HUES6 (cell line): ENCODE measurements at regions not wholly inside any gene's neighbourhood (a gene's known extent, or its start where the extent isn't known, plus 50 kb on each side); places are given as distances from the start of the nearest gene placed in this dataset.
"Not testable (repeated sequence)": the region's sequence is repeated elsewhere in the genome, so short reads cannot be mapped to it uniquely, and the experiment has no call there.

Source experiments
- H3K27ac ChIP-seq: 2 replicates; pipeline ENCODE4 v1.7.0; 2013; ENCODE audit warnings: low read depth, mild to moderate bottlenecking, low read length, inconsistent platforms
- H3K27me3 ChIP-seq: 2 replicates; pipeline ENCODE4 v1.6.1; 2013; ENCODE audit warnings: low read length; ENCODE audit not compliant: control insufficient read depth, insufficient read depth
- H3K36me3 ChIP-seq: 2 replicates; pipeline ENCODE4 v1.6.1; 2013; ENCODE audit warnings: low read length; ENCODE audit not compliant: control insufficient read depth, insufficient read depth
- H3K4me1 ChIP-seq: 2 replicates; pipeline ENCODE4 v1.6.1; 2013; ENCODE audit warnings: low read length; ENCODE audit not compliant: control insufficient read depth, insufficient read depth
- H3K4me3 ChIP-seq: 2 replicates; pipeline ENCODE4 v1.5.1; 2013; ENCODE audit warnings: low read depth, low read length
- H3K9ac ChIP-seq: one replicate; pipeline ENCODE4 v1.6.1; 2013; ENCODE audit warnings: mild to moderate bottlenecking, low read length
- H3K9me3 ChIP-seq: 2 replicates; pipeline ENCODE4 v1.6.1; 2013; ENCODE audit warnings: low read depth, low read length; ENCODE audit not compliant: control insufficient read depth, insufficient read depth

DNA sequence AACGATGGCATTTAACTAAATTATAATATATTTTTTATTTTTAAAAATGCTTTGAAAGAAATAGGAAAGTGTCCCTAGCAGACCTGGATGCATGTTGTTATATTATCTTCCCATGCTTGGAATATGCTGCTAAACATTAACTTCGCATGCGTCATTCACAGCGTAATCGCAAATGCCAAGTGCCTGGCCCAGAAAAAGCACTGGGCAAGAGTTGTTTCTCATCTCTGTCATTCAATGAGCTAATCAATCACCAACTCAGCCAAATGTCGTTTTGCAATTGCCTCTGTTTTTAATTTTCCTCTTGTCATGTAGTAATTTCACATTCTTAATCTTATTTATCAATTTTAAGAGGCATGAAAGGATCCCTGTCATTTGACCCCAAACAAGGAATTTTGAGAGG is 1421.9 kb downstream of the BRD1 start:
- Histone ChIP-seq H3K9me3 (no peaks in the 10 kb centered on the region), H3K4me3 (no peak overlapping the region), H3K9ac (no peak overlapping the region), H3K4me1 (no peaks in the 10 kb centered on the region), H3K27me3 (no peaks in the 10 kb centered on the region), H3K36me3 (no peaks in the 10 kb centered on the region), H3K27ac (no peak overlapping the region)

DNA sequence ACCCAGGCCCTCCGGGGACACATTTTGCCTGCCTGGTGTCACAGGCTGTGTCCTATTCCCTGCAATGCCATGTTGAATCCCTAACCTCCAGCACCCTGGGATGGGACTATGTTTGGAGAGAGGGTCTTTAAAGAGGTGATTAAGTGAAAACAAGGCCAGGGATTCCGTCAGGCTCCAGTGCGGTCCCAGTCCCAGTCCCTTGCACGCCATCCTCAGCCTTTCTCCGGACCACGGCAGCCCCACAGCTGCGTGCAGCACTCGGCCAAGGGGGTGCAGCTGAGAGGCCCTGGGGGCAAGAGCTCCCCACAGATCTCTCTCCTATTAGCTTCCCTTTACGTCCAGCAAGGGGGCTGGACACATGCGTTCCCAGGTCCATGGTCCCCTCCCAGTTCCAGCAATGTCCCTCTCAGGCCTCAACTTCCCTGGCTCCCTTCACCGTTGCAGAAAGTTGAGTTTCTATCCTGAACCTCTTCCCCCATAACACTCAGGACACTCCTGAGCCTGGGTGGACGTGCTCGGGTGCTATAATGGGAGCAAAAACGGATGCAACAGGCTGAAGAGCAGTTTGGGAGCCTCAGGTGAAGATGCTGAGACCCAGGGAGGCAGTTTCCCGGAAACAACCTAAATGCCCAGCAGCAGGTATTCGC is 1422.7 kb downstream of the BRD1 start:
- H3K9ac ChIP-seq: no peak overlapping the region
- H3K4me1 ChIP-seq: no peaks in the 10 kb centered on the region
- no peaks in the 10 kb centered on the region for H3K36me3 ChIP-seq
- H3K4me3 ChIP-seq: no peak overlapping the region
- no peak overlapping the region for H3K27ac ChIP-seq
- no peaks in the 10 kb centered on the region for H3K27me3 ChIP-seq
- no peaks in the 10 kb centered on the region for H3K9me3 ChIP-seq

DNA sequence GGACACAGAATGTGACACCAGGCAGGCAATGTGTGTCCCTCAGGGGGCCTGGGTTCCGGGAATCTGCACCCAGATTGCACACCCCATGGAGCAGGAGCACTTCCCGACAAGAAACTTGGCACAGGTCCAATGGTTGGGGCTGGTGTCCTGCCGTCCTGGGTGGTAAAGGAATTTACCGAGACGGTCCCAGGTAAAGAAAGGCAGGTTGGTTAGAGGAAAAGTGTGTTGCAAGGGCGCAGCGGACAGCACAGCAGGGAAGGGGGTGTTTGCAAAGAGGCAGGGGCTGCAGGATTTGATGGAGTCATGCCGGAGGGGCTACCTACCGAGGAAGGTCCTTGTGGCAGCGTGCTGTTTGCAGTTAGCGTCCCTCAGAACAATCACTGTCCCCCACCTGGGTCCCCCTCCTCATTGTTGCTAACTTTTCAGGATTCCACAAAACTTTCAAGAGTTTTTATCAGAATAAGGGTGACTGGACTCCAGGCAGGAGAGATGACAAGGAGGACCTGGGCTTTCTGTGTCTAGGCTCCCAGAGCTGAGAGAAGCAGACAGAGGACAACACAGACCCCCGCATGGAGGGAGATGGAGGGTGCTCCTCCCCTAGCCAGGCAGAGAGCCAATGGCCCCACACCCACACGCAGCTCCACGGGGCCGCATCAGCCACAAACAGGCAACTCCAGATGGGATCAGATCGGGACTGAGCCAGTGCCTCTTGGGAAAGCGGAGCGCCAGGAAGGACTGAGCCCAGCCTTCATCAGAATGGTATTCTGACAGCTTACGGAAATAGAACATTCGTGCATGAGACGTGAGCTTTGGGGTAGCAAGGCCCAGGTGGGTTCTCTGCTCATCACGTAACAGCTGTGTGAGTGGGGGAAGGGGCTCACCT is 1423.9 kb downstream of the BRD1 start:
- no peaks in the 10 kb centered on the region for H3K4me1 ChIP-seq
- H3K4me3 ChIP-seq: no peak overlapping the region
- H3K9ac ChIP-seq: no peak overlapping the region
- no peak overlapping the region for H3K27ac ChIP-seq
- H3K27me3 ChIP-seq: no peaks in the 10 kb centered on the region
- H3K36me3 ChIP-seq: no peaks in the 10 kb centered on the region
- no peaks in the 10 kb centered on the region for H3K9me3 ChIP-seq

- Histone ChIP-seq H3K4me1 (no peaks in the 10 kb centered on the region), H3K36me3 (no peaks in the 10 kb centered on the region), H3K4me3 (no peak overlapping the region), H3K9me3 (no peaks in the 10 kb centered on the region), H3K27me3 (no peaks in the 10 kb centered on the region; the same call in 1 of the 2 replicates), H3K27ac (no peak overlapping the region), H3K9ac (no peak overlapping the region)
These were observed 1425.1 kb downstream of the BRD1 start for GRCh38 chr22:48402591-48403031.

GRCh38 chr22:48401523-48401922 is 1426.2 kb downstream of the BRD1 start:
- not testable (repeated sequence) for H3K27ac ChIP-seq, H3K4me1 ChIP-seq, H3K9me3 ChIP-seq, H3K4me3 ChIP-seq, H3K9ac ChIP-seq, H3K27me3 ChIP-seq, H3K36me3 ChIP-seq

DNA sequence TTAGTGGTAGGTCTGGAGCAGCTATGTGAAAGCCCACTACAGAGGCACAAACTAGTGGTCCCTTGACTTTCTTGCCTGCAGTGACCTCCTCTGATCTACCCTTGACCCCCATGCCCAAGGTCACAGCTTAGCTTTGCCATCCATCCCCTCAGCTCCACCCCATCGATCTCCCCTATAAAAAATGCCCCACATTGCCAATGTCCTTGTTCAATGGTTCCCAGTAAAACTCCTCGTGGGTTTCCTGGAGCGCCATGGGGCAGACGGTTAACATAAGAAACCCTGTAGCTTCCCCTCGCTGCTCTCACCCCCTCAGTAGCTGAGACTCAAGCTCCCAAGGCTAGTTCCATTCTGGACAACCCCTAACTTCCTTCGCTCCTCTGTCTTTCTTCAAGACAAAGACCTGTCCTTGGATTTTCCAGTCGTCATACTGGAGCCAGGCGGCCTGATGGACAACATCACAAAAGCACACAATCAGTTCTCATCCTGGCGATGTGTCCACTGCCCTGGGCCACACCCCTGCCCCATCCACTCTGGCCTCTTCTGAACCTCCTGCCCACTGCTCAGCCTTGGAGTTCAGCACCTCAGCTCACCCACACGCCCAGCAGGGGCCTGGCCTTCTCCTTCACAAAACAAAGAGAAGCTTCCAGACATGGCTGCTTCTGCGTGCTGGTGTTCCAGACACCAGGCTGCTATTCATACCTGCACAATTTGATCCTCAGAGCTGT is 1429.3 kb downstream of the BRD1 start:
- Histone ChIP-seq H3K27ac (no peak overlapping the region), H3K9ac (no peak overlapping the region), H3K4me1 (no peaks in the 10 kb centered on the region; the same call in 1 of the 2 replicates), H3K4me3 (no peak overlapping the region), H3K27me3 (no peaks in the 10 kb centered on the region; the same call in 1 of the 2 replicates), H3K9me3 (no peaks in the 10 kb centered on the region), H3K36me3 (no peaks in the 10 kb centered on the region)

GRCh38 chr22:48397531-48398180 is 1430.0 kb downstream of the BRD1 start:
- Histone ChIP-seq H3K4me3 (no peak overlapping the region), H3K27me3 (no peaks in the 10 kb centered on the region; the same call in 1 of the 2 replicates), H3K9ac (no peak overlapping the region), H3K36me3 (no peaks in the 10 kb centered on the region), H3K9me3 (no peaks in the 10 kb centered on the region), H3K27ac (no peak overlapping the region), H3K4me1 (no peaks in the 10 kb centered on the region; the same call in 1 of the 2 replicates)

DNA sequence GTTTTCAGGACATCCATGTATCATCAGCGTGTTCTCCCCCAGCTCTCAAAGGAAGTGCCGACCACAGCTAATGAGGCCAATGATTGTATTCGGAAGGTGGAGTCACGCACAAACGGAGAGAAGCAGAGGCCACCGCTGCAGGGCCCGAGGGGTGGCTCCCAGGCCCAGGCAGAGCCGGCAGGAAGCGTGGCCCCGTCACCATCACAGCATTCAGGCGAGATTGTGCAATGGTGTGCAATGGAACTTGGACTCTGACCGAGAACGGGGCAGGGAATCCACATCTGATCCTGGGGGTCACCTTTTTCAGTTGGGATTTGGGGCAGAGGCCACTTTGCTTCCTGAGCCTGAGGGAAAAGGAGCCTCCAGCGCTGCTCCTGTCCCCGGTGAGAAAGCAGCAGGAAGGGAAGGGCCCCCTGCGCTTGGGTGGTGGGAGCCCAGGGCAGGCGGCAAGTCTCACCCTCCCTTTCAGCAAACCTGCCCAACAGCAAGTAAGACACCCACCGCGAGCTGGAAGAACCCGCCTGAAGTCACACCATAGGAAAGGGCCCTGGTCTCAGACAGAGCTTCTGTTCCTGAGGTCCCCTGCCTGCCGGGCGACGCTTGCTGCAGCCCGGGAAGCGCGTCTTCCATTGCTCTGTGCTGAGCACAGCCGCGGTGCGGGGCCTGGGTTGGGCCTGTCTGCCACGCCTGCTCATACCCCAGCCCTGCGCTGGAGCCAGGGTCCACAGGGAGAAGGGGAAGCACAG is 1430.7 kb downstream of the BRD1 start:
- Histone ChIP-seq H3K27me3 (no peaks in the 10 kb centered on the region; the same call in 1 of the 2 replicates), H3K4me3 (no peak overlapping the region), H3K9me3 (no peaks in the 10 kb centered on the region), H3K27ac (no peak overlapping the region), H3K4me1 (no peaks in the 10 kb centered on the region; the same call in 1 of the 2 replicates), H3K9ac (no peak overlapping the region), H3K36me3 (no peaks in the 10 kb centered on the region)

- H3K27me3 ChIP-seq: no peaks in the 10 kb centered on the region; the same call in 1 of the 2 replicates
- H3K9me3 ChIP-seq: no peaks in the 10 kb centered on the region
- no peak overlapping the region for H3K9ac ChIP-seq
These were observed 1431.4 kb downstream of the BRD1 start for GRCh38 chr22:48396091-48396784.

More at GRCh38 chr22:48396091-48396784, 1431.4 kb downstream of the BRD1 start:
- peaks cover 2% of the 10 kb centered on the region; the same call in 1 of the 2 replicates for H3K4me1 ChIP-seq
- no peaks in the 10 kb centered on the region for H3K36me3 ChIP-seq
- no peak overlapping the region for H3K4me3 ChIP-seq
- H3K27ac ChIP-seq: no peak overlapping the region
